GM13976 (cell line): ENCODE measurements at regions not wholly inside any gene's neighbourhood (a gene's known extent, or its start where the extent isn't known, plus 50 kb on each side); places are given as distances from the start of the nearest gene placed in this dataset.

Experiments
- DNase-seq: peaks from one replicate; pipeline ENCODE4 v3.0.0; 2012; ENCODE audit warnings: low spot score
- CTCF ChIP-seq: IDR thresholded peaks from 2 replicates; pipeline ENCODE4 v1.5.1; 2012; ENCODE audit warnings: borderline replicate concordance, mild to moderate bottlenecking; ENCODE audit not compliant: insufficient read depth; ENCODE audit errors: extremely low read depth, missing control alignments, control extremely low read depth
- in situ Hi-C: fragments of 300-500 bp; cut with MboI; formaldehyde crosslinking; loops from one replicate; pipeline ENCODE4 v1.12.0; 2022; ENCODE audit warnings: low sequenced_read_pairs, mixed read lengths, inconsistent platforms; ENCODE audit not compliant: unreplicated experiment

- DNase-seq: no peak
- in situ Hi-C loops: no loop called here
- TF ChIP-seq CTCF: no peak
These were observed 438.9 kb downstream of the KCNJ2 start for GRCh38 chr17:70608193-70608592.

DNA sequence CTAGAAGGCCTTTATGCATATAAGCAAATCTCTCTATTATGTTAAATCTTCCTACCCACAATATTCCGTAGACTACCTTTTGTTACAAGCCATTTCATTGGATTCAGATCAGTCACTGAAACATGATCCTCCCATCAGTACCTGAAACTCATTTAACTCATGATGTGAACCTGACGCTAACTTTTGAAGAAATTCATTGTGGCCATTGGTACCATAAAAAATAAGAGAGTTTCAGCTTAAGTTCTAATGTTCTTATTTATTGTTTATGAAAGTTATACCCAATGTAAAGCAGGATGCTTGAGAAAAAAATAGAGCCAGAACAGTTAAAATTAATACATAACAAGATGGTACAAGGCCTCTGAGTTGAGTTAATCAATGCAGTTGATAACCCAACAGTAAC, 439.6 kb downstream of the KCNJ2 start:
- DNase-seq: no peak
- no peak for TF ChIP-seq CTCF
- in situ Hi-C loops: no loop called here

- in situ Hi-C loops: no loop called here
- no peak for TF ChIP-seq CTCF
- DNase-seq: no peak
These were observed 440.2 kb downstream of the KCNJ2 start for GRCh38 chr17:70609566-70609965.

DNA sequence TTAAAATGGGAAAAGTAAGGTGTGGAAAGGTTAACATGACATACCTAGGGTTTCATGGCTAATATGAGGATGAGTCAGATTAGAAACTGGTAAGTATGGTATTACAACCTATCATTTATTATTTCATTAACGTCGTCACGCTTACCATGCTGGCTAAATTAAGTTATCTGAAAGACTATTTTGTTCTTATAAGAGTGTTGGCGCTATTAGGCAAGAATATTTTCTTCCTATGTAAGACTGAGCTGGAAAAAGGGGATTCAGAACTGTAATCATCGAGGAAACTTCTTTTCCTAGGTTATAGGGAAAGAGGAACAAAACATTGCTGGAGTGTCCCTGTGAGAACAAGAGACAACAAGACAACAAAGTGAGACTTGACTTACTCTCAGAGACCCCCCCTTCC, 440.8 kb downstream of the KCNJ2 start:
- TF ChIP-seq CTCF: no peak
- in situ Hi-C loops: no loop called here

GRCh38 chr17:70613681-70614080, 444.3 kb downstream of the KCNJ2 start:
- no peak for TF ChIP-seq CTCF
- DNase-seq: no peak
- in situ Hi-C loops: no loop called here

More for the DNA sequence above, 440.8 kb downstream of the KCNJ2 start:
- no peak for DNase-seq

GRCh38 chr17:70615831-70616230, 446.5 kb downstream of the KCNJ2 start:
- TF ChIP-seq CTCF: no peak
- no peak for DNase-seq
- in situ Hi-C loops: no loop called here

DNA sequence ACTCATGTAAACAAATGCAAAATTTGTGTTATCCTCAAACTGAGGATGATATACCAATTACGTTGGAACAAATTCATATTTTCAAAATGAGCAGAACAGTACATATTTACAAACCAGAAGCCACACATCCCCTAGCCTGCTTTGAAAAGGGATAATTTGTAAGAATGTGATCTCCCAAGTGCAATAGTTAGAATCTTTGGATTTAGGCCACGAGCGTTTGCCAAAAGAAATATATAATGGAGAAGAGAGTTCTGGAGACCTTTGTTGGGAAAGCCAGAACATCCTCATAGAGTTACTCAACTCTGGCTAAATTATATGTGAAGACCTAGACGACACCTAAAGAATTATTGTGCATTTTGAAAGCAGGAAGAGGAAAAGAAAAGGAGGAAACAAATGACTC, 449.3 kb downstream of the KCNJ2 start:
- no peak for TF ChIP-seq CTCF
- in situ Hi-C loops: no loop called here
- DNase-seq: no peak
